ENCODE measurements at regions not wholly inside any gene's neighbourhood (a gene's known extent, or its start where the extent isn't known, plus 50 kb on each side); places are given as distances from the start of the nearest gene placed in this dataset.

DNA sequence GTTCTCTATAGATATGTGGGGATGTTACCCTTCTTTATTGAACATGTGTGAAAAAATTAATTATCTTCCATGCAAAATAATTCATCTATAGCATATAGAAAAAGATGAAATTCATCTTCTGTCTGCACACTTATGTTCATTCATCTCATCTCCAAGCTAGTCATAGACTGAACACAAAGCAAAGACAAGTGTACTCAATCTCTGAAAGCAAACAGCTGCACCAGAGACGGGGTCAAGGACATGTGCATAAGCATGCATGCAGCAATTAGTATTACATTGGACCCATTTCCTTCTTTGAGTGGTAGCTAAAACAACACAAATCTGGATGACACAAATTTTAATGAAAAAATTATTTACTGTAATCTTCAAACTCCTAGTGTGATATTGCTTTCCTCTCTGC is 547.0 kb upstream of the COX7C start:
- TF ChIP-seq, protein P1, sequence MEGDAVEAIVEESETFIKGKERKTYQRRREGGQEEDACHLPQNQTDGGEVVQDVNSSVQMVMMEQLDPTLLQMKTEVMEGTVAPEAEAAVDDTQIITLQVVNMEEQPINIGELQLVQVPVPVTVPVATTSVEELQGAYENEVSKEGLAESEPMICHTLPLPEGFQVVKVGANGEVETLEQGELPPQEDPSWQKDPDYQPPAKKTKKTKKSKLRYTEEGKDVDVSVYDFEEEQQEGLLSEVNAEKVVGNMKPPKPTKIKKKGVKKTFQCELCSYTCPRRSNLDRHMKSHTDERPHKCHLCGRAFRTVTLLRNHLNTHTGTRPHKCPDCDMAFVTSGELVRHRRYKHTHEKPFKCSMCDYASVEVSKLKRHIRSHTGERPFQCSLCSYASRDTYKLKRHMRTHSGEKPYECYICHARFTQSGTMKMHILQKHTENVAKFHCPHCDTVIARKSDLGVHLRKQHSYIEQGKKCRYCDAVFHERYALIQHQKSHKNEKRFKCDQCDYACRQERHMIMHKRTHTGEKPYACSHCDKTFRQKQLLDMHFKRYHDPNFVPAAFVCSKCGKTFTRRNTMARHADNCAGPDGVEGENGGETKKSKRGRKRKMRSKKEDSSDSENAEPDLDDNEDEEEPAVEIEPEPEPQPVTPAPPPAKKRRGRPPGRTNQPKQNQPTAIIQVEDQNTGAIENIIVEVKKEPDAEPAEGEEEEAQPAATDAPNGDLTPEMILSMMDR (IDR thresholded peaks at IDR 0.05; ENCODE audit: poor library complexity), result no peak
- no peak for TF ChIP-seq EZH2phosphoT487 (IDR thresholded peaks at IDR 0.05; ENCODE audit: low read depth, severe bottlenecking, unreplicated experiment)
